Endothelial cell of umbilical vein (primary cell): ENCODE measurements at regions not wholly inside any gene's neighbourhood (a gene's known extent, or its start where the extent isn't known, plus 50 kb on each side); places are given as distances from the start of the nearest gene placed in this dataset.

Experiments used
- POLR2A ChIP-seq: IDR thresholded peaks from 2 replicates; pipeline ENCODE4 v1.6.1; 2012; ENCODE audit warnings: low read depth, mild to moderate bottlenecking, control low read depth, low read length
- POLR2AphosphoS5 ChIP-seq: IDR thresholded peaks from 2 replicates; pipeline ENCODE4 v1.6.1; 2012; ENCODE audit warnings: low read depth, mild to moderate bottlenecking, control low read depth, low read length, moderate library complexity; ENCODE audit not compliant: insufficient read depth
- TF ChIP-seq, protein P1 (sequence below), 2 donors: IDR thresholded peaks; 1 replicate in 1 of 2; 2 replicates in 1 of 2; pipeline ENCODE4 v1.5.1; 2011; ENCODE audit warnings: low read length in 2 of 2, mild to moderate bottlenecking in 2 of 2, moderate library complexity in 2 of 2, control low read depth in 1 of 2, inconsistent platforms in 1 of 2, low read depth in 1 of 2; ENCODE audit not compliant: insufficient read depth in 1 of 2; ENCODE audit errors: extremely low read depth in 1 of 2

- TF ChIP-seq POLR2A (no peak), POLR2AphosphoS5 (no peak)
- TF ChIP-seq, protein P1, sequence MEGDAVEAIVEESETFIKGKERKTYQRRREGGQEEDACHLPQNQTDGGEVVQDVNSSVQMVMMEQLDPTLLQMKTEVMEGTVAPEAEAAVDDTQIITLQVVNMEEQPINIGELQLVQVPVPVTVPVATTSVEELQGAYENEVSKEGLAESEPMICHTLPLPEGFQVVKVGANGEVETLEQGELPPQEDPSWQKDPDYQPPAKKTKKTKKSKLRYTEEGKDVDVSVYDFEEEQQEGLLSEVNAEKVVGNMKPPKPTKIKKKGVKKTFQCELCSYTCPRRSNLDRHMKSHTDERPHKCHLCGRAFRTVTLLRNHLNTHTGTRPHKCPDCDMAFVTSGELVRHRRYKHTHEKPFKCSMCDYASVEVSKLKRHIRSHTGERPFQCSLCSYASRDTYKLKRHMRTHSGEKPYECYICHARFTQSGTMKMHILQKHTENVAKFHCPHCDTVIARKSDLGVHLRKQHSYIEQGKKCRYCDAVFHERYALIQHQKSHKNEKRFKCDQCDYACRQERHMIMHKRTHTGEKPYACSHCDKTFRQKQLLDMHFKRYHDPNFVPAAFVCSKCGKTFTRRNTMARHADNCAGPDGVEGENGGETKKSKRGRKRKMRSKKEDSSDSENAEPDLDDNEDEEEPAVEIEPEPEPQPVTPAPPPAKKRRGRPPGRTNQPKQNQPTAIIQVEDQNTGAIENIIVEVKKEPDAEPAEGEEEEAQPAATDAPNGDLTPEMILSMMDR (IDR thresholded peaks at IDR 0.05; ENCODE audit: extremely low read depth in 1 of 2, insufficient read depth in 1 of 2, low read depth in 1 of 2, low read length in 2 of 2) = no peak
Observed at GRCh38 chr6:71124340-71124739, 164.3 kb upstream of the OGFRL1 start.
